Germinal center (tissue), 1 donor: ENCODE measurements at regions not wholly inside any gene's neighbourhood (a gene's known extent, or its start where the extent isn't known, plus 50 kb on each side); places are given as distances from the start of the nearest gene placed in this dataset.

Experiments used
- DNase-seq: peaks from one replicate; pipeline ENCODE4 v3.0.0; 2012; ENCODE audit warnings: mixed read lengths, low spot score

- DNase-seq, result no peak
These were observed 52.5 kb upstream of the C9orf72 start for GRCh38 chr9:27625751-27626150.

DNA sequence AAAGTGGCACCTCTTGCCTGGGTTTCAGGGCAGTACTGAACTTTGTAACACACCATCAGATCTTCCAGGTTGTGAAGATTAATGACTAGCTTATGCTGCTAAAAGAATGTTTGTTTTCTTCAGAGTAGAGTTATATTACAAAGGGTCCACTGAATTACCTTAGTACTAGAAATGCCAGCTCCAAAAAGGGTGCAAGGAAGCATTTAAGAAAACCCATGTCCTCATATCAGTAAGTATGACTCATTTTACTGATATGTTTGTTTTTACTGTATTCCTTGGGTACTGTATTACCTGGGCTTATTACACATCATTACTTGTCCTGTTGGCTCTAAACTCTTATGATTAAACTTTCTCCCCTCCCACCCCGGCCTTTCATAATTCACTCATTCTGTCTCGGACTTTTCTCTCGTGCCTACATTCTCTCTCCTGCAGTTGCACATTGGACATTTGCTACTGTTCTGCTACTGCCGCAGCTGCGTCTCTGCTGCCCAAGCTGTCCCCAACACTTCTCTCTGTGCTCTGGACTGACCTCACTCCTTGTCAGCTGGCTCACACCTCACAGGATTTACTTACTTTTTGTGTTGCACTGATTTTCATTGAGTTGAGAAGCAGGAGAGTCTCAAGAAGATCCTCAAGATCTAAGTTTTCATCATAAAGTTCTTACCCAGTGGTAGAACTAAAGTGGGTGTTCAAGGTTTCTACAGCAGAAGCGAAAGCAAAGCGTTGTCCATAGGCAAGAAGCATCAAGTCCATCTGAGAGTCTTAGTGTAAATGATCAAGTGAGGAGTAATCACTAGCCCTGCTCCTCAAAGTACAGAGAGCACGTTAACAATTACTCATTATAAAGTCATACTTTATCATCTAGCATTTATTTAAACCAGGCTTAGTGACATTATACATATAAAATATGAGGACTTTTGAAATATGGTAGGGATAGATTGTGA is 53.2 kb upstream of the C9orf72 start:
- no peak for DNase-seq

DNA sequence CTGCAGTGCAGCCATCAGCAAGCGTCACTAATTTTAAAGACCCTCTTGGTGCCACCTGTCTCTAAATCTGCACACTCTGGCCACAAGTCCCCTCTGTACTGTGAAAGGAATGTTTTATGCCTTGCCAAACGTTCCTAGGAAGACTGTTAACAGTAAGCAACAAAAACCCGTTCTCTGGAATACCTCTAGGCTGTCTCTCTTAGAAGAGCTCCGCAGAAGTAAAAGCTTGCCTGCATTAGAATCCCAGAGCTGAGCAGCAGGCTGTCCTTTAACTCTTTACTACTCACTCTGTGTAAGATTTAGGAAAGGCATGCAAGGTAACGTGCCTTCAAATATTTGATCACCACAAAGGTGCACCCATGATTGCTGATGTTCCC is 53.9 kb upstream of the C9orf72 start:
- no peak for DNase-seq

- no peak for DNase-seq
These were observed 55.0 kb upstream of the C9orf72 start for GRCh38 chr9:27628311-27628710.

DNA sequence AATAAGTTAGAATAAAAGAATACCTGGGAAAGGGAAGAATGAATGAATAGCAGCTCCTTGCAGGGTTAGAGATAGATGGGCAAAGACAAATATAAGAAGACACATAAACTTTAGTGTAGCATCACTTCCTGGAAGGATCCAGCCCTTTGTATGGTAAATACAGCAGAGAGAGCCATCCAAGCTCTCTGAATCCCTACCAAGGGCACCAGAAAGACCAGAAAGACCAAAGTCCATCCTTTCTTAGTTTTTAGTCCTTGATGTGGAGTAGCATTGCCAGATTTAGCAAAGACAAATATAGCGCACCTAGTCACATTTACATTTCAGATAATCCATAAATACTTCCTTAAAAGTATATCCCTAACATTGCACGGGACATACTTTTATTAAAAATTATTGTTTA is 56.1 kb upstream of the C9orf72 start:
- no peak for DNase-seq

GRCh38 chr9:27632254-27632653 is 59.0 kb upstream of the C9orf72 start:
- no peak for DNase-seq

GRCh38 chr9:27633764-27634163 is 60.5 kb upstream of the C9orf72 start:
- no peak for DNase-seq

GRCh38 chr9:27634879-27635278 is 61.6 kb upstream of the C9orf72 start:
- DNase-seq, result no peak

- no peak for DNase-seq
These were observed 65.4 kb upstream of the C9orf72 start for GRCh38 chr9:27638716-27639115.

GRCh38 chr9:27645161-27645840 is 72.0 kb upstream of the C9orf72 start:
- DNase-seq, result no peak

DNA sequence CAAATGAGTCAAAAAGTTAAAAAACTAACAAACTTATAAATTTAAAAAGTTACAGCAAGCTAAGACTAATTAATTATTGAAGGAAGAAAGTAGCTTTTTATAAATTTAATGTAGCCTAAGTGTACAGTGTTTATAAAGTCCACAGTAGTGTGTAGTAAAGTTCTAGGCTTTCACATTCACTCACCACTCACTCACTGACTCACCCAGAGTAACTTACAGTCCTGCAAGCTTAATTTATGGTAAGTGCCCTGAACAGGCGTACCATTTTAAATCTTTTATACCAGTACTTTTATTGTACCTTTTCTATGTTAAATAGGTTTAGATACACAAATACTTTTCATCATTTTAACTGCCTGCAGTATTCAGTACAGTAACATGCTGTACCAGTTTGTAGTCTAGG is 80.0 kb upstream of the C9orf72 start:
- DNase-seq, result no peak

DNA sequence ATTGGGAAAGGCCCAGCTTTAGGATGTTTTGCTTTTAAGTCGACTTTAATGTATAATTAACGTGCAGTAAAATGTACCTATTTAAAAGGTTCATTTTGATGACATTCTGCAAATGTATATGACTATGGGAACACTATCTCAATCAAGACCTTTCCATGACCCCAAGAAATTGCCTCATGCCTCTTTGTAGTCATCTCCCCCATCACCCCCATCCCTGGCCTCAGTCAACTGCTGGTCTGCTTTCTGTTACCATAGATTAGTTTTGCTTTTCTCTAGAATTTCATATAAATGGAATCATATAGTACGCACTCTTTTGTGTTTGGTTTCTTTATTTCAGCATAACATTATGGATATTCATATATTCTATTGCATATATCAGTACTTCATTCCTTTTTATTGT is 80.7 kb upstream of the C9orf72 start:
- DNase-seq, result no peak

DNA sequence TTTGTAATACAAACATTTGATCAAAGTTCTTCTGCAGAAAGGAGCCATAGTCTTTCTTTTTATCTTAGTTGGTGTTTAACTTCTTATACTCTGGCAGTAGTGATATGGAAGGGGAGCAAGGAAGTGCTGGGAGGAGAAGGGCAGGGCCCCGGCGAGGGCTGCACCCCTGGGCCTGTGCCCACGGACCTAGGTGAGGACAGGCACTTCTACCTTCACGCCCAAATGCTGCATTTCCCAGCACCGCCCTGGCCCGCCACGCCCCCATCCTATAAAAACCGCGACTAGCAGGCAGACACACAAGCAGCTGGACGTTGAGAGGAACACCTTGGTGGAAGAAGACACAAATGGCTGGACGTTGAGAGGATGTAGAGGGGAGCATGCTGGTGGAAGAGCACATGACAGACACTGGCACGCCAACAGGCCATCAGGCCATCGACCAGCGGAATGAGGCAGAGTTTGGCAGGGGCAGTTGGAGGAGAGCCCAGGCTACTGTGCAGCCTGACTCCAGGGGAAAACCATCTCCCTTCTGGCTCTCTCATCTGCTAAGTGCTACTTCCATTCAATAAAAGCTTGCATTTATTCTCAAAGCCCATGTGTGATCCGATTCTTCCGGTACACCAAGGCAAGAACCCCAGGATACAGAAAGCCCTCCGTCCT is 81.5 kb upstream of the C9orf72 start:
- DNase-seq, result no peak

- DNase-seq, result no peak
These were observed 82.2 kb upstream of the C9orf72 start for GRCh38 chr9:27655441-27655840.

DNA sequence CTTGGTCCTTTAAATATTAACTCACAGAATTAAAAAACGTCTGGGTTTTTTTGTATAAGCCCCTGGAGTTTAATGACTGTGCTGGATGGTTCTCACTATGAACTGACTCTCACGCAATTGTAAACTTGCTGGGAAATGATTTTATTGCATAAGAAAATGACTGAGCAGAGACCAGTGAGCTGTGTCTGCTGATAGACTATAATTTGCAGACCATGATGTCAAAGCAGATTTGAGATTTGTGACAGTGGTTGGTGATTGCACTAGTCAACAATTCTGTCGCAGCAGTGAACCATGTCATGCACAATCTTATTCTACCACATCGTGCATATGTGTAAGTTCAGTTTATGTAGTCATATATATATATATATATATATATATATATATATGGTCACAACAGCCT is 85.7 kb upstream of the C9orf72 start:
- no peak for DNase-seq

DNA sequence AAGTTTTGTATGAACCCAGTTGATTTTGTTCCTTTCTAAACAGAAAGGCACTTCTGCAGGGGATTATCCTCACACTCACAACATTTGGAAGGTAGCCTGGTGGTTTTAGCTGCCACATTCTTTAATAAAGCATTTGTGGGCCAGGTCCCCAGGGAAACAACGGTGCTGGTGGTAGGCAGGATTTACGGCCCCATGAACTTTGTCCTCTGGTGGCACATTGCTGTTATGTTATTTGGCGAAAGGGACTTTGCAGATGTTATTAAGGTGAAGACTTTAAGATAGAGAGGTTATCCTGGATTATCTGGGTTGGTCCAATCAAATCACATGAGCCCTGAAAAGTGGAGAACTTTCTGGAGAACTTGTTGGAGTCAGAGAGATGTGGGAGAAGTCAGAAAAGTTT is 86.3 kb upstream of the C9orf72 start:
- no peak for DNase-seq

GRCh38 chr9:27660148-27660547 is 86.9 kb upstream of the C9orf72 start:
- DNase-seq, result no peak

GRCh38 chr9:27663526-27663925 is 90.2 kb upstream of the C9orf72 start:
- no peak for DNase-seq

- no peak for DNase-seq
These were observed 91.0 kb upstream of the C9orf72 start for GRCh38 chr9:27664121-27664779.

DNA sequence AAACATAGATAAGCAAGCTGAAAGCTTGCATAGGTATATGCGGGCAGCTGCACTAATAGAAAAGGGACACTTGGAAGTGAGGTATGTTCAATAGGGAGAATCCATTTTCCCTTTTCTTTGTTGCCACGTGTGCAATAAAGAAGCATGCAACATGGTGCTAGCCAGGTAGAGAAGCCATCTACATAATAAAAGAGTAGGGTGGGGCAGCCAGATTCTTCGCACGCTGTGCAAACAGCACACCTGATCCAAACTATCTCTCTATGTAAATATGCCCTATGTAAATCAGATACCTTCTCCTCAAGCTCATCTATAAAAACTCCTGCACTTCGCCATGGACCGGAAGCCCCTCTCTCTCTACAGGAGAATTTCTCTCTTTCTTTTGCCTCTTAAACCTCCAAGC is 91.9 kb upstream of the C9orf72 start:
- DNase-seq, result no peak

DNA sequence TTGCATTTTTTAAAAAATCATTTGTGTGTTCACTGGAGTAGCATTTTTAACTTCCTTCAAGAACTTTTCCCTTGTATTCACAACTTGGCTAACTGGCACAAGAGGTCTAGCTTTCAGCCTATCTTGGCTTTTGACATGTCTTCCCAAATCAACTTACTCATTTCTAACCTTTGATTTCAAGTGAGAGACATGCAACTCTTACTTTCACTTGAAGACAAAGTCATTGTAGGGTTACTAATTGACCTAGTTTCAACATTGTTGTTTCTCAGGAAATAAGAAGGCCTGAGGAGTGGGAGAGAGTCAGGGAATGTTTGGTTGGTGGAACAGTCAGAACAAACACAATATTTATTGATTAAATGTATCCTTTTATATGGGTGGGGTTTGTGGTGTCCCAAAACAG is 95.0 kb upstream of the C9orf72 start:
- no peak for DNase-seq

- no peak for DNase-seq
These were observed 98.4 kb upstream of the C9orf72 start for GRCh38 chr9:27671636-27672035.

DNA sequence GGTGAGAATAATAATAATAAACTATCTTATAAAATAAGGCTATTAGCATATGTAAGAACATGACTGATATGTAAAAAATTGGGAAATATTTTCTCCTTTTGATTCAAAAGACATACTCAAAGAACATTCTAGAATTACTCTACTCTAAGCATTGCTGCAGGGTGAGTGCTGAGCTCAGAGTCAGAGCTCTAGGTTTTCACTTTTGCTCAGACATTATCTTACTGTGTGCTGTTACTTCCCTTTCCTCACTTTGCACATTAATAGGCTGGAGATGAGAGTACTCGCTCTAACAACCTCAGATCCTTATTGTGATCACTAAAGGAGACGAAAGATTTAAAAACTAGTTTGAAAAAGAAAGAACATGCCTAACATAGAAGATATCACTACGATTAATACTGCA is 99.4 kb upstream of the C9orf72 start:
- no peak for DNase-seq
